Fibroblast of the aortic adventitia (primary cell): ENCODE measurements at regions not wholly inside any gene's neighbourhood (a gene's known extent, or its start where the extent isn't known, plus 50 kb on each side); places are given as distances from the start of the nearest gene placed in this dataset.

Source experiments
- DNase-seq: peaks from one replicate; pipeline ENCODE4 v3.0.0-alpha.2; 2010; ENCODE audit warnings: low read depth
- H3K4me3 ChIP-seq: 2 replicates; pipeline ENCODE4 v1.5.1; 2011; ENCODE audit warnings: low read depth, mild to moderate bottlenecking, control low read depth, low read length, moderate library complexity
- TF ChIP-seq, protein P1 (sequence below): IDR thresholded peaks from 2 replicates; pipeline ENCODE4 v1.5.1; 2011; ENCODE audit warnings: mild to moderate bottlenecking, low read length, control low read depth, inconsistent platforms; ENCODE audit not compliant: insufficient read depth

GRCh38 chr11:116352881-116353280, 419.9 kb downstream of the BUD13 start:
- H3K4me3 ChIP-seq: no peak overlapping the region
- TF ChIP-seq, protein P1, sequence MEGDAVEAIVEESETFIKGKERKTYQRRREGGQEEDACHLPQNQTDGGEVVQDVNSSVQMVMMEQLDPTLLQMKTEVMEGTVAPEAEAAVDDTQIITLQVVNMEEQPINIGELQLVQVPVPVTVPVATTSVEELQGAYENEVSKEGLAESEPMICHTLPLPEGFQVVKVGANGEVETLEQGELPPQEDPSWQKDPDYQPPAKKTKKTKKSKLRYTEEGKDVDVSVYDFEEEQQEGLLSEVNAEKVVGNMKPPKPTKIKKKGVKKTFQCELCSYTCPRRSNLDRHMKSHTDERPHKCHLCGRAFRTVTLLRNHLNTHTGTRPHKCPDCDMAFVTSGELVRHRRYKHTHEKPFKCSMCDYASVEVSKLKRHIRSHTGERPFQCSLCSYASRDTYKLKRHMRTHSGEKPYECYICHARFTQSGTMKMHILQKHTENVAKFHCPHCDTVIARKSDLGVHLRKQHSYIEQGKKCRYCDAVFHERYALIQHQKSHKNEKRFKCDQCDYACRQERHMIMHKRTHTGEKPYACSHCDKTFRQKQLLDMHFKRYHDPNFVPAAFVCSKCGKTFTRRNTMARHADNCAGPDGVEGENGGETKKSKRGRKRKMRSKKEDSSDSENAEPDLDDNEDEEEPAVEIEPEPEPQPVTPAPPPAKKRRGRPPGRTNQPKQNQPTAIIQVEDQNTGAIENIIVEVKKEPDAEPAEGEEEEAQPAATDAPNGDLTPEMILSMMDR: no peak
- DNase-seq: no peak

GRCh38 chr11:116348226-116348625, 424.6 kb downstream of the BUD13 start:
- DNase-seq: no peak
- TF ChIP-seq, protein P1: no peak
- no peak overlapping the region for H3K4me3 ChIP-seq

GRCh38 chr11:116345575-116345974, 427.2 kb downstream of the BUD13 start:
- no peak overlapping the region for H3K4me3 ChIP-seq
- DNase-seq: no peak
- TF ChIP-seq, protein P1: no peak

- no peak for DNase-seq
Observed at GRCh38 chr11:116344601-116345000, 428.2 kb downstream of the BUD13 start.

GRCh38 chr11:116343270-116343669, 429.5 kb downstream of the BUD13 start:
- no peak overlapping the region for H3K4me3 ChIP-seq
- DNase-seq: no peak
- TF ChIP-seq, protein P1: no peak

More at GRCh38 chr11:116344601-116345000, 428.2 kb downstream of the BUD13 start:
- H3K4me3 ChIP-seq: no peak overlapping the region
- TF ChIP-seq, protein P1: no peak

DNA sequence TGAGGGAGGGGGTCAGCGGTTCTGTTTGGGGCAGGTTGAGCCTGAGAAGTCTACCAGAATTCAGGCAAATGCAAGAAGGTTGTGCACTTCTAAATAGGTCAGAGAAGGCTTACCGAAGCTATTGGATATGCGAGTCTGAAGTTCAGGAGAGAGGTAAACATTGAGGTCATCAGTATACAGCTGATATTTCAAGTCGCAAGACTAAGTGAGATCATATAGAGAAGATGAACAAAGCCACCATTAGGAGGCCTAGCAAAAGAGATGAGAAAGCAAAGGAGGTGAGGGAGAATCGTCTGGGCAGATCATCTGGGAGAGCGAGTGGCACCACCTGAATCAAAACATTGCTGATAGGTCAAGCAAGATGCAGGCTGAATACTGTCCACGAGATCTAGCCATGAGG, 430.6 kb downstream of the BUD13 start:
- no peak for DNase-seq
- no peak overlapping the region for H3K4me3 ChIP-seq
- TF ChIP-seq, protein P1: no peak
